HEK293 (cell line): ENCODE measurements at regions not wholly inside any gene's neighbourhood (a gene's known extent, or its start where the extent isn't known, plus 50 kb on each side); places are given as distances from the start of the nearest gene placed in this dataset.

Experiments
- CTCF ChIA-PET: fragments of 350-600 bp; formaldehyde crosslinking; extraction: SDS; loops from one replicate; lab custom pipeline; 2021; ENCODE audit warnings: antibody characterized with exemption; lab: Yijun Ruan, JAX
- POLR2A ChIA-PET: fragments of 300-600 bp; formaldehyde crosslinking; extraction: SDS; loops from one replicate; lab custom pipeline; 2020; ENCODE audit warnings: antibody characterized with exemption, inconsistent platforms; lab: Yijun Ruan, JAX
- H3K27ac ChIP-seq: fragments of 200-500 bp; sonication (Bioruptor generic); 2 replicates; pipeline ENCODE4 v1.5.1; 2014; ENCODE audit warnings: low read depth, low read length, control low read depth, inconsistent platforms; ENCODE audit errors: extremely low read depth
- H3K36me3 ChIP-seq, 2 experiments: fragments of 200-500 bp in 1 of 2; sonication (Bioruptor generic) in 1 of 2; 1 replicate in 1 of 2; 2 replicates in 1 of 2; pipeline ENCODE4 v1.5.1; 2014 to 2017; ENCODE audit warnings: inconsistent platforms in 2 of 2, low read length in 2 of 2; ENCODE audit not compliant: control insufficient read depth in 2 of 2, insufficient read depth in 1 of 2
- H3K4me1 ChIP-seq: fragments of 200-500 bp; sonication (Bioruptor generic); 2 replicates; pipeline ENCODE4 v1.5.1; 2014; ENCODE audit warnings: mild to moderate bottlenecking, low read length, inconsistent platforms; ENCODE audit not compliant: control insufficient read depth, insufficient read depth
- H3K4me3 ChIP-seq: 2 replicates; pipeline ENCODE4 v1.5.1; 2011; ENCODE audit warnings: low read depth, mild to moderate bottlenecking, control low read depth, low read length, moderate library complexity
- H3K9me3 ChIP-seq: fragments of 200-500 bp; sonication (Bioruptor generic); 2 replicates; pipeline ENCODE4 v1.5.1; 2014; ENCODE audit warnings: low read depth, low read length, inconsistent platforms; ENCODE audit not compliant: control insufficient read depth, insufficient read depth
- ZBTB17 ChIP-seq: fragments of 450-650 bp; formaldehyde crosslinking; IDR thresholded peaks from 2 replicates; pipeline ENCODE4 v1.5.1; 2016; ENCODE audit warnings: missing biosample characterization, missing genetic modification characterization
- ZNF138 ChIP-seq: fragments of 450-650 bp; formaldehyde crosslinking; IDR thresholded peaks from 2 replicates; pipeline ENCODE4 v1.5.1; 2016; ENCODE audit warnings: missing biosample characterization, missing genetic modification characterization, borderline replicate concordance
- ZNF16 ChIP-seq: fragments of 450-650 bp; formaldehyde crosslinking; IDR thresholded peaks from 2 replicates; pipeline ENCODE4 v1.5.1; 2016; ENCODE audit warnings: low read depth, missing biosample characterization, missing genetic modification characterization
- ZNF214 ChIP-seq: fragments of 450-650 bp; formaldehyde crosslinking; IDR thresholded peaks from 2 replicates; pipeline ENCODE4 v1.5.1; 2017; ENCODE audit warnings: missing biosample characterization, mild to moderate bottlenecking, missing genetic modification characterization, borderline replicate concordance
- ZNF23 ChIP-seq: fragments of 450-650 bp; formaldehyde crosslinking; IDR thresholded peaks from 2 replicates; pipeline ENCODE4 v1.5.1; 2016; ENCODE audit warnings: missing biosample characterization, missing genetic modification characterization, borderline replicate concordance
- ZNF311 ChIP-seq: fragments of 450-650 bp; formaldehyde crosslinking; IDR thresholded peaks from 2 replicates; pipeline ENCODE4 v1.5.1; 2017; ENCODE audit warnings: missing biosample characterization, missing genetic modification characterization, borderline replicate concordance
- ZNF366 ChIP-seq: fragments of 450-650 bp; formaldehyde crosslinking; conservative IDR thresholded peaks from 2 replicates; pipeline ENCODE4 v1.5.1; 2016; ENCODE audit warnings: missing biosample characterization, missing genetic modification characterization
- ZNF433 ChIP-seq: fragments of 450-650 bp; formaldehyde crosslinking; IDR thresholded peaks from 2 replicates; pipeline ENCODE4 v1.5.1; 2016; ENCODE audit warnings: missing biosample characterization, missing genetic modification characterization, low read depth
- ZNF521 ChIP-seq: fragments of 450-650 bp; formaldehyde crosslinking; IDR thresholded peaks from 2 replicates; pipeline ENCODE4 v1.5.1; 2017; ENCODE audit warnings: missing biosample characterization, mild to moderate bottlenecking, missing genetic modification characterization
- ZNF529 ChIP-seq: fragments of 450-650 bp; formaldehyde crosslinking; IDR thresholded peaks from 2 replicates; pipeline ENCODE4 v1.5.1; 2017; ENCODE audit warnings: missing genetic modification characterization, missing biosample characterization; ENCODE audit not compliant: insufficient replicate concordance
- ZNF626 ChIP-seq: fragments of 450-650 bp; sonication (Bioruptor Pico); formaldehyde crosslinking; IDR thresholded peaks from 2 replicates; pipeline ENCODE4 v1.5.1; 2018; ENCODE audit warnings: missing biosample characterization, missing genetic modification characterization, inconsistent platforms
- ZNF747 ChIP-seq: fragments of 450-650 bp; formaldehyde crosslinking; IDR thresholded peaks from 2 replicates; pipeline ENCODE4 v1.5.1; 2016; ENCODE audit warnings: missing biosample characterization, missing genetic modification characterization
- ZNF837 ChIP-seq: fragments of 450-650 bp; formaldehyde crosslinking; IDR thresholded peaks from 2 replicates; pipeline ENCODE4 v1.5.1; 2016; ENCODE audit warnings: missing biosample characterization, missing genetic modification characterization
- ZSCAN23 ChIP-seq: fragments of 450-650 bp; formaldehyde crosslinking; IDR thresholded peaks from 2 replicates; pipeline ENCODE4 v1.5.1; 2016; ENCODE audit warnings: missing biosample characterization, missing genetic modification characterization
- TF ChIP-seq, protein P1 (sequence below): fragments of 450-650 bp; formaldehyde crosslinking; IDR thresholded peaks from 2 replicates; pipeline ENCODE4 v1.5.1; 2017; ENCODE audit warnings: missing biosample characterization, missing genetic modification characterization
- TF ChIP-seq, protein P2 (sequence below): fragments of 450-650 bp; IDR thresholded peaks from 2 replicates; pipeline ENCODE4 v1.5.1; 2018; ENCODE audit warnings: missing biosample characterization, mild to moderate bottlenecking, missing genetic modification characterization
- TF ChIP-seq, protein P3 (sequence below): fragments of 450-650 bp; formaldehyde crosslinking; IDR thresholded peaks from 2 replicates; pipeline ENCODE4 v1.5.1; 2016; ENCODE audit warnings: missing biosample characterization, missing genetic modification characterization
- TF ChIP-seq, protein P4 (sequence below): fragments of 450-650 bp; formaldehyde crosslinking; IDR thresholded peaks from 2 replicates; pipeline ENCODE4 v1.5.1; 2016; ENCODE audit warnings: missing biosample characterization, missing genetic modification characterization, borderline replicate concordance

DNA sequence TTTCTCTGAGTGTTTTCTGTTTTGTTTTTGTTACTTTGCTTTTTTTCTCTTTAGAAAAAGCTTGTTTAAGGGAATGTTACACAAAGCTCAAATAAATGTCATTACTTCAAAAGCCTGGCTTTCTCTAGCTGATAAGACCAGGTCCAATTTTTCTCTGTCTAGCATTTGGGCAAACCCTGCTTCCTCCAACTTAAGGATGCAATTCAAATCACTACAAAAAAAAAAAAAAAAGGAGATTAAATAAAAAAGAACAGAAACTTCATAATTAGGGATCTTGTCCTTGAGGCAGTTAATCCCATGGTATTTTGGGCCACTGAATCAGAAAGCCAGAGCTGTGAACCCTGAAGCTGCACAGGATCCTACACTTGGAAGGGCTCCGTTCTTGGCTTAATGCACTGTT, 480.8 kb upstream of the KIRREL3 start (continued):
- TF ChIP-seq ZNF837 (tag by site-specific recombination) (no peak), ZNF214 (tag by site-specific recombination) (no peak), ZBTB17 (tag by site-specific recombination) (no peak)

DNA sequence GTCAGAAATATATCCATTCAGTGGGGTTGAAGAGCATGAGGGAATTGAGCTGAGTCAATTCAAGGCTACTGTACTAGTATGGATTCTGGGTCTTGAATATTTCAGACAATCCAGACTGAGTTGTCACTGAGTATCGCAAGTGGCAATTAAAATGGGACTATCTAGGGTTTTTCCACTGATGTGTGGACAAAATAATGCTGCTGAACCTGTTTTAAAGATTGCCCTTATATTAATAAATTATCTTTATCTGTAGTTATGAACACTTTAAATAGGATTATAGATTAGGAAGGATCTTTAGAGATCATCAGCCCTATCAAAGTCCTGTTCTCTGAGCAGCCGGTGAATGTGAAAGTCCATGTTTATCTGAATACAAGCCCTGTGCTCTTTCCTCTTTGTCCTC, 478.3 kb upstream of the KIRREL3 start:
- no peaks in the 10 kb centered on the region for H3K36me3 ChIP-seq
- TF ChIP-seq, protein P1, sequence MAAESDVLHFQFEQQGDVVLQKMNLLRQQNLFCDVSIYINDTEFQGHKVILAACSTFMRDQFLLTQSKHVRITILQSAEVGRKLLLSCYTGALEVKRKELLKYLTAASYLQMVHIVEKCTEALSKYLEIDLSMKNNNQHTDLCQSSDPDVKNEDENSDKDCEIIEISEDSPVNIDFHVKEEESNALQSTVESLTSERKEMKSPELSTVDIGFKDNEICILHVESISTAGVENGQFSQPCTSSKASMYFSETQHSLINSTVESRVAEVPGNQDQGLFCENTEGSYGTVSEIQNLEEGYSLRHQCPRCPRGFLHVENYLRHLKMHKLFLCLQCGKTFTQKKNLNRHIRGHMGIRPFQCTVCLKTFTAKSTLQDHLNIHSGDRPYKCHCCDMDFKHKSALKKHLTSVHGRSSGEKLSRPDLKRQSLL: no peak
- TF ChIP-seq ZNF626 (tag by site-specific recombination) (no peak), ZNF138 (tag by site-specific recombination) (no peak)
- TF ChIP-seq, all 188 proteins: peak for 0
- Histone ChIP-seq H3K4me3 (no peak overlapping the region), H3K9me3 (no peaks in the 10 kb centered on the region), H3K27ac (no peak overlapping the region), H3K4me1 (no peaks in the 10 kb centered on the region)
- ChIA-PET CTCF (interaction anchor here (0.6 to 0.8 kb wide), 2 partner anchors 8 to 867 kb away, joined by 3 read pairs; no protein-coding TSS in a partner anchor), POLR2A (no interaction called here)

DNA sequence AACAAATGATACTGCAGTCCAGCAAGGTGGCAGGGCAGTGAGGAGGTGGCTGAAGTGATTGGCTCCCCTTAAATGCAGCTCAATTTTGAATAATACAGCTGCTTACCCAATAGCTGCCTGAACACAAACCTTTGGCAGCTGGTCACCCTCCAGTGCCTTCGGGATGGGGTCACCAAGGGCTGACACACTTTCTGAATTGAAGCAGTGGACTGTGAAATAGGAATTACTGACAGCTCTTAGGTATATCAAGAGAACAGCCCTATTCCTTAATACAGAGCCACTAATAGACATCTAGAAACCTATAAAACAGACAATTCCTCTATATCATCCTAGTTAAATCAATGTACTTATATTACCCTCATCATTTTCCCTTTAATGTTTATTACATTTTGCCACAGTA, 474.2 kb upstream of the KIRREL3 start:
- ChIA-PET CTCF (interaction anchor here (0.7 kb wide), 1 partner anchor 54 kb away, joined by 3 read pairs; no protein-coding TSS in a partner anchor), POLR2A (no interaction called here)
- Histone ChIP-seq H3K36me3 (no peaks in the 10 kb centered on the region), H3K27ac (no peak overlapping the region), H3K4me3 (no peak overlapping the region), H3K4me1 (no peaks in the 10 kb centered on the region), H3K9me3 (no peaks in the 10 kb centered on the region)
- no peak for TF ChIP-seq ZSCAN23 (tag by site-specific recombination)
- no peak for TF ChIP-seq ZNF366

DNA sequence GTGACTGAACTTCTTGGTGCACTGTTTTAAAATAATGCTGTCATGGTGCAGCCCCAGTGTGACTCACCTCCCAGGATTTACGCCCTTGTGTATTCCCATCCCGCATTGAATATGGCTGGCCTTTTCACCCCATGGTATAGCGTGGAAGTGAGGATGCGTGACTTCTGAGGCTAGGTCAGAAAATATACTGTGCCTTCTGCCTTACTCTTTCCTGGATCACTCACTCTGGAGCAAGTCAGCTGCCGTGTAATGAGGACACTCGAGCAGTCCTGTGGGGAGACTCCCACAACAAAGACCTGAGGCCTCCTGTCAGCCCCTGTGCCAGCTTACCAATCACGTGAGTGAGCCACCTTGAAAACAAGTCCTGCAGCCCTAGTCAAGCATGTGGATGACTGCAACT, 471.9 kb upstream of the KIRREL3 start:
- H3K4me1 ChIP-seq: no peaks in the 10 kb centered on the region
- H3K4me3 ChIP-seq: no peak overlapping the region
- TF ChIP-seq ZNF311 (tag by site-specific recombination) (no peak), ZNF16 (tag by site-specific recombination) (no peak), ZNF529 (tag by site-specific recombination) (no peak), ZNF521 (tag by site-specific recombination) (no peak), ZNF747 (tag by site-specific recombination) (no peak), ZNF23 (tag by site-specific recombination) (no peak), ZNF433 (tag by site-specific recombination) (no peak), ZNF837 (tag by site-specific recombination) (no peak)
- TF ChIP-seq, protein P2, sequence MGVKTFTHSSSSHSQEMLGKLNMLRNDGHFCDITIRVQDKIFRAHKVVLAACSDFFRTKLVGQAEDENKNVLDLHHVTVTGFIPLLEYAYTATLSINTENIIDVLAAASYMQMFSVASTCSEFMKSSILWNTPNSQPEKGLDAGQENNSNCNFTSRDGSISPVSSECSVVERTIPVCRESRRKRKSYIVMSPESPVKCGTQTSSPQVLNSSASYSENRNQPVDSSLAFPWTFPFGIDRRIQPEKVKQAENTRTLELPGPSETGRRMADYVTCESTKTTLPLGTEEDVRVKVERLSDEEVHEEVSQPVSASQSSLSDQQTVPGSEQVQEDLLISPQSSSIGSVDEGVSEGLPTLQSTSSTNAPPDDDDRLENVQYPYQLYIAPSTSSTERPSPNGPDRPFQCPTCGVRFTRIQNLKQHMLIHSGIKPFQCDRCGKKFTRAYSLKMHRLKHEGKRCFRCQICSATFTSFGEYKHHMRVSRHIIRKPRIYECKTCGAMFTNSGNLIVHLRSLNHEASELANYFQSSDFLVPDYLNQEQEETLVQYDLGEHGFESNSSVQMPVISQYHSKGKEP (tag by site-specific recombination): no peak
- TF ChIP-seq, protein P3, sequence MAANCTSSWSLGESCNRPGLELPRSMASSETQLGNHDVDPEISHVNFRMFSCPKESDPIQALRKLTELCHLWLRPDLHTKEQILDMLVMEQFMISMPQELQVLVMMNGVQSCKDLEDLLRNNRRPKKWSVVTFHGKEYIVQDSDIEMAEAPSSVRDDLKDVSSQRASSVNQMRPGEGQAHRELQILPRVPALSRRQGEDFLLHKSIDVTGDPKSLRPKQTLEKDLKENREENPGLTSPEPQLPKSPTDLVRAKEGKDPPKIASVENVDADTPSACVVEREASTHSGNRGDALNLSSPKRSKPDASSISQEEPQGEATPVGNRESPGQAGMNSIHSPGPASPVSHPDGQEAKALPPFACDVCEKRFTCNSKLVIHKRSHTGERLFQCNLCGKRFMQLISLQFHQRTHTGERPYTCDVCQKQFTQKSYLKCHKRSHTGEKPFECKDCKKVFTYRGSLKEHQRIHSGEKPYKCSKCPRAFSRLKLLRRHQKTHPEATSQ: no peak
- TF ChIP-seq, protein P4, sequence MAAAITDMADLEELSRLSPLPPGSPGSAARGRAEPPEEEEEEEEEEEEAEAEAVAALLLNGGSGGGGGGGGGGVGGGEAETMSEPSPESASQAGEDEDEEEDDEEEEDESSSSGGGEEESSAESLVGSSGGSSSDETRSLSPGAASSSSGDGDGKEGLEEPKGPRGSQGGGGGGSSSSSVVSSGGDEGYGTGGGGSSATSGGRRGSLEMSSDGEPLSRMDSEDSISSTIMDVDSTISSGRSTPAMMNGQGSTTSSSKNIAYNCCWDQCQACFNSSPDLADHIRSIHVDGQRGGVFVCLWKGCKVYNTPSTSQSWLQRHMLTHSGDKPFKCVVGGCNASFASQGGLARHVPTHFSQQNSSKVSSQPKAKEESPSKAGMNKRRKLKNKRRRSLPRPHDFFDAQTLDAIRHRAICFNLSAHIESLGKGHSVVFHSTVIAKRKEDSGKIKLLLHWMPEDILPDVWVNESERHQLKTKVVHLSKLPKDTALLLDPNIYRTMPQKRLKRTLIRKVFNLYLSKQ: no peak
- TF ChIP-seq, all 188 proteins: peak for 0
- Histone ChIP-seq H3K27ac (no peak overlapping the region), H3K36me3 (no peaks in the 10 kb centered on the region), H3K9me3 (no peaks in the 10 kb centered on the region)
- POLR2A ChIA-PET: no interaction called here
- CTCF ChIA-PET: interaction anchor here (1.0 to 2.8 kb wide), 2 partner anchors 14 to 21 kb away, joined by 3 to 12 read pairs; no protein-coding TSS in a partner anchor
